SK-N-DZ (cell line): ENCODE measurements at regions not wholly inside any gene's neighbourhood (a gene's known extent, or its start where the extent isn't known, plus 50 kb on each side); places are given as distances from the start of the nearest gene placed in this dataset.
"Not testable (repeated sequence)": the region's sequence is repeated elsewhere in the genome, so short reads cannot be mapped to it uniquely, and the experiment has no call there.

Experiments used
- DNase-seq: peaks from one replicate; pipeline ENCODE4 v3.0.0-alpha.2; 2015; ENCODE audit warnings: low spot score

DNA sequence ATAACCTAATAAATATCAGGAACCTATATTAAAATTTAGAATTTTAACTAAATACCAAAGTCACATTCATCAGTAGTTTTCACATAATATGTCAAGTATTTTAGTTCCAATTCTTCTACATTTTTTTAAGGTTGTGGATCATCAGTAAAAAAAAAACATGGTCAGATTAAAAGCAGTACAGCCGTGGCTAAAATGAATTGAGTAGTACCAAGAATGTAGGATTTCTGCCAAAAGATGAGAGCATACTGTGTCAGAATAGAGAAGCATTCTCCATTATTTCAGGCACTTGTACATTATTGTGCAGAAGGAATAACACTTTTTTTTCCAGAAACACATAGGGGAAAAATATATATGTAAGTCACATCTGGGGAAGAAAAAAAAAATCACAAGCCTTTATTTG is 1176.1 kb downstream of the CDH11 start:
- no peak for DNase-seq

DNA sequence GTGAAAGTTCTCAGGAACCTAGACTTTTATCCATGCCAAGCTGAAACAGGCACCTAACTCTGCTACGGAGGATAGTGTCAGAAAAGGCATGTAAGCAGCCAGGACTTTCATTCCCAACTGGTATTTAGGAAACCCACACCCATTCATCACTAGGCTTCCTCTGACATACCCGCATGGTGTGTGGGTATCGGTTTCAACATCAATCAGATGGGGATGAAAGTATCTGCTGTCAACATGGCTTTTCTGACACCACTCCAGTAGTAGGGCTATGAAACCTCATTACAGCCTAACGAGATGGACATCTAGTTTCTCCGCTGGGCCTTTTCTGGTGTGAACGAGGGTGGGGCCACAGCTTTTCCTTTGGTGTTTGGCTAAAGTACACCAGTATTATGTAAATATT is 1178.3 kb downstream of the CDH11 start:
- no peak for DNase-seq

- DNase-seq = no peak
Observed at GRCh38 chr16:63938661-63939060, 1183.2 kb downstream of the CDH11 start.

DNA sequence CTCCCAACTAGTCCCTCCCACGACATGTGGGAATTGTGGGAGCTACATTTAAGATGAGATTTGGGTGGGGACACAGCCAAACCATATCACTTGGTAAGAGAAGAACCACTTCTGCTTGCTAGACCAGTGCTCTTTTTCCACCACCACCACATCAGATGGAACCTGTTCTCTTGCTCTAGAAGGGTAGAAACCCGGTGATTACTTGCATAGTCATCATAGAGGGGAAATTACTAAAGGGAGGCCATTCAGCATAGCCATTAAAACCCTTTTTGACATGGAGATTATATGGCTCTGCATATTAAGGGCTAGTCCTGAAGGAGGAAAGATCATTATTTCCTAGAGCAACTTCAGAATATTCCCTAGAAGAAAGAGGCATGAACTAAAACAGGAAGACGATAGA is 1188.0 kb downstream of the CDH11 start:
- no peak for DNase-seq

- no peak for DNase-seq
Observed at GRCh38 chr16:63928421-63928820, 1193.4 kb downstream of the CDH11 start.

GRCh38 chr16:63925221-63925620 is 1196.6 kb downstream of the CDH11 start:
- no peak for DNase-seq

DNA sequence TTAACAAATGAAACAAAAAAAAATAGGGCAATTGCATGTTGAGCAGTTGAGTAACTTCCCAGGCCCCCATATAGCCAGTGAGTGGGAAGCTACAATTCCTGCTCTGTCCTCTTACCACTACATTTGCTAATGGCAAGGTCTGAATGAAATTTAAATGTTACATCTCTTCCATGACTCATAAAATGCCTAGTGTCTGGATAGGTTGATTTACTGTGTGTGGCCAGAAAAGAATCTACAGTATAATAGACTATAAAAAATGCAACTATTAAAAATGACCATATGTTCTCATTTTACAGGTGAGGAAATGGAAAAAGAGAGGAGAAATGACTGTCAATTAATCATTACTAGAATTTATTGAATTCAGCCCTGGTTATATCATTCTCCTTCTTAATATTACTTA is 1199.3 kb downstream of the CDH11 start:
- no peak for DNase-seq

DNA sequence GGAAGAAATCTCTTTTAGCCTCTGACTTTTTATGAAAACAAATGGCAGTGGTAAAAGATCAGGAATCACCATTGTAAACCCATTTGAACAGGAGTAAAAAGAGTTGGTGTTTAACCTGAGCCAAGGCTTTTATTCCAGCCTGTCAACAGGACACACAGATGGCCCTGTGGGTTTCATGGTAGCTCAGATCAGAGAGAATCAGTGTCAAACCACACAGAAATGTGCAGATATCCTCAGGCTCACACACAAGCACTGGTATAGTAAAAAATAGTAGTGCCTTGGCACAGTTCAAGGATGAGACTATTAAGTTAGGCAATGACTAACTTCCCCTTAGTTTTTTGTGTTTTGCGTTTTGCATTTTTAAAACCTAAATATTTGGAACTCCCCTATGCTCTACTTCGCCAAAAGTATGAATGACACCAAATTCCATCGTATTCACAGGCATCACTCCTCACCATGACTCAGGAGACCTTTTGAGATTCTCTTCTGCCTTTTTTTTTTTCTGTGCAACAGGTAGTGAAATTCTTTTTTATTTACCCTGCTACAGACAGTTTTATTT is 1200.0 kb downstream of the CDH11 start:
- no peak for DNase-seq

DNA sequence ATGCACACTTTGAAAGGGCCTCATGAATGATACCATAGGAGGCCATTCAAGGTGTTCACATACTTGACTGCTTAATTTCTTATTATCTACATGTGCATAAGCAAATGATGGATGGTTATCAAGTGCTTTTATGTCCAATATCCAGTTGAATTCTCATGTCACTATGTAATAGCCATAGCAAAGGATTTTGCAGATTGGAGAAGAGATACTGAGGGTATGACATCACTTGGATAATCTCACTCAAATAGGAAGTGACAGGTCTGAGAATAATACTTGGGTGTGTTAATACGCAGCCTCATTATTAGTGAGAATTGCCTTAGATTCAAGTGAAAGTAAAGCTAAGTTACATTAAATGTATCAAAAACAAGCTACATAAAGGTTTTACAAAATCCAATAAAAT is 1208.6 kb downstream of the CDH11 start:
- peak; percentile 62 for DNase-seq

DNA sequence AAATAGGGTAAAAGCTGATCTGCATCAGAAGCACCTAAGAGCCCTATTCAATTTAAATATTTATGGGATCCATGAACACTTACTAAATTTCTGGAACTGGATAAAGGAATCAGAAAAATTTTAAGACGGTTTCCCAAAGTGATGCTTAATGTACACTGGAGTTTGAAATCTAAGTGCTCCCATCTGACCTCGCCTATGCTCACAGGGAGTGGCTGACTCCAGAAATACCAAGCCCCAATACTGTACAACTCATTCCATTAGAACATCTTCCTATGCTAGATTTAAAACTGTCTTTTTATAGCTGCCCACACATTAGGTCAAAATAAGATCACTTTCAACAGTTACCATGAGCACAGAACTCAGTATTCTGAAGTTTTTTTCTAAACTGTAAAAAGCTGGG is 1214.6 kb downstream of the CDH11 start:
- DNase-seq = no peak

DNA sequence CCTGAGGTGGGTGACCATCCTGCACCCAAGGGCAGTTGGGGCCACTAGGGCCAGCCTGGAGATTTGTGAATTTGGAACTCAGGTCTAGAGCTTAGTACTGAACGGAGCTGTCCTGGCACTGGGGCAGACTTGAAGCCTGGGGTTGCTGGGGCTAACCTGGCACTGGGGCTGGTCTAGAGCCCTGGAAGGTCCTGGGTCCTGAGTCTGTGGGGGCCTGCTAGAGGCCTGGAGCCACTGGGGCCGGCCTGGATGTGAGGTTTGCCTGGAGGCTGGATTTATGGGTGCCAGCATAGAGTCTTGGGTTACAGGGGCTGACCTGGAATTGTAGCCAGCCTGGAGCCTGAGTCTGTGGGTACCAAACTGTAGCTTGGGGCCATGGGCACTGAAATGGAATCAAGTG is 1216.9 kb downstream of the CDH11 start:
- DNase-seq = no peak

- no peak for DNase-seq
Observed at GRCh38 chr16:63904182-63904581, 1217.7 kb downstream of the CDH11 start.

GRCh38 chr16:63896383-63897109 is 1225.3 kb downstream of the CDH11 start:
- peak; percentile 20 for DNase-seq

DNA sequence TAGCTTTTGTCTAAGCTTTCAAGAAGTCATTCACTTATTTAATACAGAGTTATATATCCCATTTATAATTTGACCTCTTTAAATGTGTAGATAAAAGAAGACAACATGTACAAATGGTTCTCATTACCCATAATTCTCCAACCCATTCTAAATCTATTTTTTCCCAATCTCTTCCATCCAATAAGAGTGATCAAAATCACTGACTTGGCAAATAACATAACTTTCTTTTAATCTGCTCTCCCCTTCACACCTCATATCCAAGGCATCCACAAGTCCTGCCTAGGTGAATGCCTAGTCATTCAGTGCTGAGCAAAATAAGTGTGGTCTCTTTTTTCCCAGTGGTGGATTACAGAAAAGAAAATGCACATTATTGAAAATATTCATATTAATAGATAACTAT is 1231.1 kb downstream of the CDH11 start:
- DNase-seq = no peak

GRCh38 chr16:63890081-63890480 is 1231.8 kb downstream of the CDH11 start:
- no peak for DNase-seq

- DNase-seq = no peak
Observed at GRCh38 chr16:63883091-63883490, 1238.8 kb downstream of the CDH11 start.

GRCh38 chr16:63882576-63882975 is 1239.3 kb downstream of the CDH11 start:
- no peak for DNase-seq

DNA sequence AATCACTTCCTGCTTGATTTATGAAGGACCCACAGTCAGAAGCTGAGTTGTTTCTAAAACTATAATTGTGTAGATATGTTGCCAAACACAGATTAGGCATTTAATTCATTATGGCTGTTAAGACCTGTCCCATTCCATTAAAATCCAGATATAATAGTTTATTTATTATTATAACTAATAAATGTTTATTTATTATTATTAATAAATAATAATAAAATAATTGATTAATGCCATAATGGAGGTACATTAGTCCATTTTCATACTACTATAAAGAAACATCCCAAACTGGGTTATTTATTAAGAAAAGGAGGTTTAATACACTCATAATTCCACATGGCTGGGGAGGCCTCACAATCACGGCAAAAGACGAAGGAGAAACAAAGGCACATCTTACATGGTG is 1240.9 kb downstream of the CDH11 start:
- no peak for DNase-seq

GRCh38 chr16:63877401-63877800 is 1244.5 kb downstream of the CDH11 start:
- DNase-seq = no peak

DNA sequence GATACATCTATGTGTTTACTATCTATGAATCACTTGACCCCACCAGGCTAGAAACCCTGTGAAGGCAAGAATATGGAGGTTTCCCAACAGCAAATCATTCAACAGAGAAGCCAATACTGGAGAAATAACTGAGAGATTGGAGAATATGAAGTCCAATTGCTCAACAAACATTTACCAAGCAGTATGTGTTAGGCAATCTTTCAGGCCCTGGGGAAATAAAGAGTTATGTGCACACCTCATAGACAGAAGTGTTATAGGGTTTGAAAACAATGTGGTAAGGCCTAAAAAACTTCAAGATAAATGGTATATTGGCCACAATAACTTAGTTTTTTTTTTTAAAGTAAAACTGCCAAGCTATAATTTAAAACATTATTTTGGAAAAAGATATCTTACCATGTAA is 1245.8 kb downstream of the CDH11 start:
- DNase-seq = no peak

GRCh38 chr16:63860700-63861099 is 1261.2 kb downstream of the CDH11 start:
- not testable (repeated sequence) for DNase-seq

DNA sequence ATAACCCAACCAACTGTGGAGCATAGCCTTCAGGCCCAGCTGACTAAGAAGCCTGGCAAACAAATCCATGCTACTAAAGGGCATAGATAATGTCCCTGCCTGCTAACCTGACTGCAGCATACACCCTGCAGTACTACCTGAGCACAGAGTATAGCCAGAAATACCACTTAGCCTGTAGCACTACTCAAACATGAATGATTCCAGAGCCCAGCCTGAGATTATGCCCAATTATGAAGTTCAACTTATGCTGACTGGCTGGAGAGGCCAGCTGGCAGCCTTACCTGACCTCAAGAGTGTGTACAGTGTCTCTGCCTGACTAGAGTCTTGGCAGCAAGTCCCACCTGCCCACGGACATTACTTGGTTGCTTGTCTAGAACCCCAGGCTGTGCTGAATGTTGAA is 1265.3 kb downstream of the CDH11 start:
- no peak for DNase-seq

- no peak for DNase-seq
Observed at GRCh38 chr16:63850979-63851378, 1270.9 kb downstream of the CDH11 start.

DNA sequence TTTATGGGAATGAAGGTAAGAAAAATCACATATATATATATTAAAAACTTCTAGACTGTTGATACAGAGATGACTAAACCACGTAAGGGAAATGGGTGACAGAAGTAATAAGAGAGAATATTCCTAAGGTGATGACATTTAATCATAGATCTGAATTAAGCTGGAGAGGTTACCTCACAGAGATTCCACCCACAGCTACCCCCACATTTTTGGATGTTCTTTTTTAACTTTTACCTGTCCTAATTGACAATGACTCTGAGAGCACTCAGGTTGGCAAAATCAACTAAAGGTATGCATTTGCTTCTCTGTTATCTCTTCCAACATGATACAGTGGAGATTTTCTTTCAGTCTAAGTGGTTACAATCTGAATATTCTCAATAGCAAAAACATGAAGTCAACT is 1280.6 kb downstream of the CDH11 start:
- no peak for DNase-seq
